ENCODE measurements at regions not wholly inside any gene's neighbourhood (a gene's known extent, or its start where the extent isn't known, plus 50 kb on each side); places are given as distances from the start of the nearest gene placed in this dataset.
"Not testable (repeated sequence)": the region's sequence is repeated elsewhere in the genome, so short reads cannot be mapped to it uniquely, and the experiment has no call there.

- H3F3A ChIP-seq (replicated peaks; ENCODE audit: low read depth); H3K4me2 ChIP-seq; H3K79me2 ChIP-seq (replicated peaks; ENCODE audit: insufficient read depth); H3K36me3 ChIP-seq (ENCODE audit: insufficient read depth); H3K27ac Mint-ChIP-seq; H3K27ac ChIP-seq (ENCODE audit: low read depth); H3K4me1 Mint-ChIP-seq; H2AFZ ChIP-seq; DNase-seq (ENCODE audit: low spot score); H3K27me3 ChIP-seq (ENCODE audit: insufficient read depth); H3K36me3 Mint-ChIP-seq (ENCODE audit: low read depth); H3K4me1 ChIP-seq (ENCODE audit: insufficient read depth); ATAC-seq; H3K4me3 ChIP-seq; H3K9me2 ChIP-seq (ENCODE audit: insufficient read depth); H3K9me3 Mint-ChIP-seq; H4K20me1 ChIP-seq (replicated peaks; ENCODE audit: insufficient read depth); H3K27me3 Mint-ChIP-seq (ENCODE audit: insufficient read depth, low read depth, poor library complexity); H3K4me3 Mint-ChIP-seq: not testable (repeated sequence)
Measured at GRCh38 chr7:29671286-29671685, 107.7 kb downstream of the PRR15 start.

DNA sequence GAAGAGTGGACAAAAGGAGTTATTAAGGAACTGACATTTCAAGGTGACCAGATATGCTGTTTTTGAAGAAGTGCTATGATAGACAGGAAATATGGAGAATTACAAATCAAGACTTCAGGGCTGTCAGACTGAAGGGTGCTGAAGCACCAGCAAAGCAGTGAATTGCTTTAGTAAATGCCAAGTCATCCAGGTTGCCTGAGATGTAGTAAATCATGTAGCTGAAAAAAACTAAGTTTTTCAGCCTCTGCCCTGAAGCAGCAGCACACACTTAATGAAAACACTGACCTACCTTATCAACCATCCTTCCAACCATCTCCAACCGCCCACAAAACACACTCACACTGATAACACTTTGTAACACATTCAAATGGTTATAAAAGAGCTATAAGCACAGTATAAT lies 110.0 kb downstream of the PRR15 start:
- H3K27ac ChIP-seq (ENCODE audit: low read depth); H3K27me3 Mint-ChIP-seq (ENCODE audit: insufficient read depth, low read depth, poor library complexity); H3K9me2 ChIP-seq (ENCODE audit: insufficient read depth); H3F3A ChIP-seq (replicated peaks; ENCODE audit: low read depth); H3K4me3 ChIP-seq; H3K36me3 Mint-ChIP-seq (ENCODE audit: low read depth); H2AFZ ChIP-seq; H4K20me1 ChIP-seq (replicated peaks; ENCODE audit: insufficient read depth); DNase-seq (ENCODE audit: low spot score); H3K27ac Mint-ChIP-seq; H3K79me2 ChIP-seq (replicated peaks; ENCODE audit: insufficient read depth); H3K27me3 ChIP-seq (ENCODE audit: insufficient read depth); H3K4me2 ChIP-seq; H3K4me1 Mint-ChIP-seq; ATAC-seq; H3K9me3 Mint-ChIP-seq; H3K4me3 Mint-ChIP-seq; H3K4me1 ChIP-seq (ENCODE audit: insufficient read depth); H3K36me3 ChIP-seq (ENCODE audit: insufficient read depth): not testable (repeated sequence)

- not testable (repeated sequence) for ATAC-seq; DNase-seq (ENCODE audit: low spot score); H3K27me3 Mint-ChIP-seq (ENCODE audit: insufficient read depth, low read depth, poor library complexity); H3K79me2 ChIP-seq (replicated peaks; ENCODE audit: insufficient read depth); H4K20me1 ChIP-seq (replicated peaks; ENCODE audit: insufficient read depth); H3K27ac Mint-ChIP-seq; H3K27ac ChIP-seq (ENCODE audit: low read depth); H3K27me3 ChIP-seq (ENCODE audit: insufficient read depth); H3K4me3 Mint-ChIP-seq; H3F3A ChIP-seq (replicated peaks; ENCODE audit: low read depth); H3K4me1 Mint-ChIP-seq; H3K36me3 Mint-ChIP-seq (ENCODE audit: low read depth); H3K9me2 ChIP-seq (ENCODE audit: insufficient read depth); H3K36me3 ChIP-seq (ENCODE audit: insufficient read depth); H3K4me3 ChIP-seq; H3K4me2 ChIP-seq; H3K9me3 Mint-ChIP-seq; H2AFZ ChIP-seq; H3K4me1 ChIP-seq (ENCODE audit: insufficient read depth)
Measured at GRCh38 chr7:29674626-29675025, 111.0 kb downstream of the PRR15 start.

GRCh38 chr7:29677254-29677653 lies 113.6 kb downstream of the PRR15 start:
- not testable (repeated sequence) for H2AFZ ChIP-seq; DNase-seq (ENCODE audit: low spot score); H3K79me2 ChIP-seq (replicated peaks; ENCODE audit: insufficient read depth); H3K4me1 ChIP-seq (ENCODE audit: insufficient read depth); ATAC-seq; H3K27me3 ChIP-seq (ENCODE audit: insufficient read depth); H3K27me3 Mint-ChIP-seq (ENCODE audit: insufficient read depth, low read depth, poor library complexity); H3K9me3 Mint-ChIP-seq; H3K27ac Mint-ChIP-seq; H3K27ac ChIP-seq (ENCODE audit: low read depth); H3K9me2 ChIP-seq (ENCODE audit: insufficient read depth); H4K20me1 ChIP-seq (replicated peaks; ENCODE audit: insufficient read depth); H3K36me3 Mint-ChIP-seq (ENCODE audit: low read depth); H3K4me3 Mint-ChIP-seq; H3F3A ChIP-seq (replicated peaks; ENCODE audit: low read depth); H3K36me3 ChIP-seq (ENCODE audit: insufficient read depth); H3K4me2 ChIP-seq; H3K4me3 ChIP-seq
- H3K4me1 Mint-ChIP-seq = peaks cover 10% of the 10 kb centered on the region; the same call in 2 of the 3 replicates

- peaks cover 11% of the 10 kb centered on the region; the same call in 1 of the 2 replicates for H3K27me3 ChIP-seq (ENCODE audit: insufficient read depth)
- H3K27me3 Mint-ChIP-seq (ENCODE audit: insufficient read depth, low read depth, poor library complexity); H4K20me1 ChIP-seq (replicated peaks; ENCODE audit: insufficient read depth); DNase-seq (ENCODE audit: low spot score); H3K36me3 ChIP-seq (ENCODE audit: insufficient read depth); H3K4me2 ChIP-seq; H3K4me3 Mint-ChIP-seq; H3K27ac ChIP-seq (ENCODE audit: low read depth); ATAC-seq; H3F3A ChIP-seq (replicated peaks; ENCODE audit: low read depth); H3K4me3 ChIP-seq; H3K79me2 ChIP-seq (replicated peaks; ENCODE audit: insufficient read depth); H3K36me3 Mint-ChIP-seq (ENCODE audit: low read depth); H3K9me2 ChIP-seq (ENCODE audit: insufficient read depth); H3K4me1 ChIP-seq (ENCODE audit: insufficient read depth); H3K27ac Mint-ChIP-seq; H3K9me3 Mint-ChIP-seq; H2AFZ ChIP-seq: not testable (repeated sequence)
- H3K4me1 Mint-ChIP-seq = peaks cover 12% of the 10 kb centered on the region; the same call in 2 of the 3 replicates
Measured at GRCh38 chr7:29679963-29680362, 116.3 kb downstream of the PRR15 start.

DNA sequence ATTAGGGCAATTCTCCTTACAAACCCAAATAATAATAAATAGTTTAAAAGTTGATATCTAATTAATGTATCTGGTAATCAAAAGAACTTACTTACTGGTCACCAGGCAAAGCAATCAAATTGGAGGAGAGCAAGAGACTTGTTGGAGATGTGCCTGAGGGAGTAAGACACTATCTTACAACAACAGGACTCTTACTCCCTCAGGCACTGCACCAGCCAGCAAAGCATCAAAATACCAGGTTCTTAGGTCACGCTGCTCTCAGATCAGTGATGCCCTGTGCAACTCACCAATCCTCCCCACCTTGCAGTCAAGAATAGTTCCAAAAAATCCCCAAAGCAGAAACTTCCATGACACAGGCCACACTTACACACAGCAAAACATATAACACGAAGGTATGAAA lies 117.0 kb downstream of the PRR15 start:
- DNase-seq (ENCODE audit: low spot score); H3K4me3 Mint-ChIP-seq; H3K36me3 Mint-ChIP-seq (ENCODE audit: low read depth); H3K9me3 Mint-ChIP-seq; H3K4me1 ChIP-seq (ENCODE audit: insufficient read depth); H3K9me2 ChIP-seq (ENCODE audit: insufficient read depth); H3K4me3 ChIP-seq; H3K36me3 ChIP-seq (ENCODE audit: insufficient read depth); H3F3A ChIP-seq (replicated peaks; ENCODE audit: low read depth); H3K4me2 ChIP-seq; H3K79me2 ChIP-seq (replicated peaks; ENCODE audit: insufficient read depth); H4K20me1 ChIP-seq (replicated peaks; ENCODE audit: insufficient read depth); H3K27ac Mint-ChIP-seq; H3K27me3 Mint-ChIP-seq (ENCODE audit: insufficient read depth, low read depth, poor library complexity); H3K27ac ChIP-seq (ENCODE audit: low read depth); H2AFZ ChIP-seq; ATAC-seq: not testable (repeated sequence)
- peaks cover 11% of the 10 kb centered on the region; the same call in 1 of the 2 replicates for H3K27me3 ChIP-seq (ENCODE audit: insufficient read depth)
- H3K4me1 Mint-ChIP-seq = peaks cover 12% of the 10 kb centered on the region; the same call in 2 of the 3 replicates

- ATAC-seq = peak; percentile 45
- H3K36me3 Mint-ChIP-seq (ENCODE audit: low read depth); H3K27ac Mint-ChIP-seq; H3K27me3 Mint-ChIP-seq (ENCODE audit: insufficient read depth, low read depth, poor library complexity); H3K4me1 ChIP-seq (ENCODE audit: insufficient read depth); H3K9me2 ChIP-seq (ENCODE audit: insufficient read depth); H3K79me2 ChIP-seq (replicated peaks; ENCODE audit: insufficient read depth); H4K20me1 ChIP-seq (replicated peaks; ENCODE audit: insufficient read depth); H3K9me3 Mint-ChIP-seq; H3K27ac ChIP-seq (ENCODE audit: low read depth); H3K36me3 ChIP-seq (ENCODE audit: insufficient read depth); H3F3A ChIP-seq (replicated peaks; ENCODE audit: low read depth); DNase-seq (ENCODE audit: low spot score): not testable (repeated sequence)
- peak overlapping the region; percentile 83 for H3K4me3 ChIP-seq
- peak overlapping the region; percentile 88 for H3K4me2 ChIP-seq
- peaks cover 20% of the 10 kb centered on the region; the same call in 1 of the 2 replicates for H3K27me3 ChIP-seq (ENCODE audit: insufficient read depth)
- H3K4me3 Mint-ChIP-seq = peak overlapping the region; percentile 87
- H3K4me1 Mint-ChIP-seq = peaks cover 12% of the 10 kb centered on the region
- H2AFZ ChIP-seq = peak overlapping the region; percentile 28; the same call in 1 of the 2 replicates
Measured at GRCh38 chr7:29684151-29684786, 120.6 kb downstream of the PRR15 start.

Data from GM23338 (cell line).